HCEC 1CT (cell line): ENCODE measurements at regions not wholly inside any gene's neighbourhood (a gene's known extent, or its start where the extent isn't known, plus 50 kb on each side); places are given as distances from the start of the nearest gene placed in this dataset.

Source experiments
- DNase-seq: peaks from one replicate; pipeline ENCODE4 v3.0.0-alpha.2; 2017

DNA sequence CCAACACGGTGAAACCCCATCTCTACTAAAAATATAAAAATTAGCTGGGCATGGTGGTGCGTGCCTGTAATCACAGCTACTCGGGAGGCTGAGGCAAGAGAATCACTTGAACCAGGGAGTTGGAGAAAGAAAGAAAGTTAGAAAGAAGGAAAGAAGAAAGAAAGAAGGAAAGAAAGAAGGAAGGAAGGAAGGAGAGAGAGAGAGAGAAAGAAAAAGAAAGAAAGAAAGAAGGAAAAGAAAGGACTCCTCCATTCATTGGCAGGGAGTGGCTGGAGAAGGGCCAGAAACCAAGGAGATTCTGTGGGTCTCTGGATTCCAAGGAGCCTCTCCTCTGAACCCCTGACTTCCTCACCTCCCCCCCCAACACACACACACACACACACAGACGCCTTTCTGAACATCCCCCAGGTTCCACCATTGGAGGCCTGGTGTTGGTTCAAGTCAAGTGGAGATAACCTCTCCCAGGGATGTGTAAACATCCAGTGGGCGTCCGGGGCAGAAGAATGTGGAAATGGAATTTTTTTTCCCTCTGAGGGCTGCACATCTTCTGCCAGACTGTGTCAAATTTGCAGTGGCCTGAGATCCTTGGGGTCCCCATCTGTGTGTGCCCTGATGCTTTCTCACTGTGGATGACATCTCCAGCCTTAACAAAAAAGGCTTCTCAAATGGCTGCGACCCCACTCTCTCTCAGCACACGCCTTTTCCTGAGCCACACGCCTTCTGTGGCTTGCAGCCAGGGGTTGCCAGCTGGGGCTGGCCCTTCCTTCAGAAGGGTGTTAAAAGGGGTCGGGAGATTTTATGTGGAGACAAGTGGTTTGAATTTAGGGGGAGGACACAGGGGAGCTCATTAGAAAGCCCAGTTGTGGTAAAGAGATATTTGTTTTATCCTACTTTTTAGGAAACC is 109.3 kb upstream of the HAND1 start:
- DNase-seq = no peak

DNA sequence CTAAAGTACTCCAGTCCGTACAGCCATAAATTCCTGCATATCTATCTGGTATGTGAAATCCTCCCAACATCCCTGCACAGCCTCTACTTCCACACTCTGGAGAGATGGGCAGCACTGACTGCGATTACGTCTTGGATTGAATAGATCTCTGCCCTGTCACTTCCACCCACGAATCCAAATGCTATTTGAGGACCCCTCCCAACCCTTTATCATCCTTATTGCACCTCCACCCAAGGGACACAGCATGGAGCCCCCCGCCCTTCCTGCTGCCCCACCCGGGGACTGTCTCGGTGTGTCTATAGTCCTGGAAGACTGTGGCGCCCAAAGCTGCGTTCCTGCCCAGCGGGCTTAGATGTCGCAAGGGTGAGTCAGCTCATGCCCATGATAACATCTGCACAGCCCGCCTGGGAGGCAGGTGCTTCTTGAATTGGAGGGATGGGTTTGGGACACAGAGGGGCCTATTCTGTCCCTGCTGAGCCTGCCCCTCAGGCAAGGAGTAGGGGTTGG is 105.7 kb upstream of the HAND1 start:
- DNase-seq = no peak

DNA sequence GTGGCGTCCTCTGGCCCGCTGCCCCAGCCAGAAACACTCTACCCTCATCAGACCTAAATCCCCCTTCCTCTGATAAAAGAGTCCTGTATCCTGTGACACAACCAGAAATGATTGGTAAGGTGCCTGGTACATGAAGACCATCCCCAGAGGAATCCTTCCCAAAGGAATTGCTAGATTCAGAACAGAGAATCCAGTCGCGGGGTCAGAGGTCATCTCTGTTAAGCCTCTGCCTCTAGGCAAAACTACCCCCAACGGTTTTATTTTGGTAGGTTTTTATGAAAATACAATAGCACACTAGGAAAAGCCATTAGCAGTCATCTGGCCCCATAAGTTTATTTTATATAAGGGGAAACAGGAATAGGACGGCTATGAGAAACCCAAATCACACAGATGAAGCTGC is 102.4 kb upstream of the HAND1 start:
- DNase-seq = no peak

- no peak for DNase-seq
Observed at GRCh38 chr5:154577416-154577815, 99.4 kb upstream of the HAND1 start.

GRCh38 chr5:154576429-154576806 is 98.4 kb upstream of the HAND1 start:
- DNase-seq = no peak

DNA sequence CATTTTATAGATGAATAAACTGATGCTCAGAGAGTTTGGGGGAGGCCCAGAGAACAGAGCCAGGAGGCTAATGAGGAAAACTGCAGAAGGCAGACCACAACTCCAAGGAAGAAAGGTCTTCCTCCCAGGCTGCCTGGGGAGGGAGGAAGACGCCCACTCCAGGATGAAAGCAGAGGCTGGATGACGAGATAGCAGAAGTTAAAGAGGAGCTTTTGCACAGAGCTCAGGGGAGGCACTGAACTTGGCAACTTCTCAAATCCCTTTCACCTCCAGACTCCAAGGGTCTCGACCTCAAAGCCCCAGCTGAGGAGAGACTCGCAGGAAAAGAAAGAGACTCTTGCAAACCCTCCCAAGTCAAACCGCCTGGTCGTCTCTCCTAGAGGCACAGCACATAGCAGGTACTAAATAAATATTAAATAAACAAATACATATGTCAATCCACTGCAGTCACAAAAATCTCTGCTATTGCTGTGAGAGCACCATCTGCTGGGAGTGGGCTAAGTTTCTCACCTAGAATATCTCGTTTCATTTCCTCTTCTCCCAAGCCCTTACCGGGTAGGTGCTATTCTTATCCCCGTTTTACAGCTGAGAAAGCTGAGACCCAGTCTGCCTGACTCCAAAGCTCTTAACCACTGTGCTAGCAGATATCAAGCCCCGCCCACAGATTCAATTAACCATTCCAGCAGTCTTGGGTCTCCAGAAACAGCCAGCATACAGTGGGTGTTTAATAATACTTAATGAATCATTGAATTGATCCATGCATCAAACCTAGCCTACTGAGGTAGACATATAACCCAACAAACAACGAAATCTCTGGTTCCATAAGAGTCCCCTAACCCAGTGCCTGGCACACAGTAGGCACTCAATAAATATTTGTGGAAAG is 97.8 kb upstream of the HAND1 start:
- DNase-seq = no peak

GRCh38 chr5:154573011-154573410 is 95.0 kb upstream of the HAND1 start:
- no peak for DNase-seq

DNA sequence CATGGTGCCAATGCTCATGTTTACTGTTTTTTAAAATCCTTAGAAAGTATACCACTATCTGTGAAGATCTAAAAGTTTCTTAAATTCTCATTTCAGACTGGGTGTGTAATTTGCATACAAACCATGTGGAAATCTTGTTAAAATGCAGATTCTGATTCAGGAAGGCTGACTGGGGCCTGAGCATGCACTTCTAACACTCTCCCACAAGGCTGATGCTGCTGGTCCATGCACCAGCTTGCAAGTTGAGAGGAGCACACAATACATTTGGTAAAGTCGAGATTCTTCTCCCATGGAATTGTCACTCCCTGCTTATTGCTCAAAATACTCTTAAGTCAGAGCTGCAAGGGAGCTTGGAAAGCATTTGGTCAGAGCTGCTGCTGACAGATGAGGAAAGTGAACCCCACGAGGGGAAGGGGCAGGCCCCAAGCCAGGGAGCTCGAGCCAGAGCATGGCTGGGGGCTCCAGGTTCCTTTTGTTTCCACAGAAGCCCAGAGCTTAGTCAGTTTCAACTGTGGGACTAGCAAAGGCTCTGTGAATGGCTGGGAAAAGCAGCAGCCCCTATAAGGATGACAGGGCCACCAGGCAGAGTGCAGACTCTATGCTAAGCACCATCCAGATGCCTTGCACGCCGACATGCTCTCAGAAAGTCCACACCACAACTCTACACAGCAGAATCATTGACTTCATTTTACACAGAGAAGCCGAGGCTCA is 93.5 kb upstream of the HAND1 start:
- DNase-seq = no peak

DNA sequence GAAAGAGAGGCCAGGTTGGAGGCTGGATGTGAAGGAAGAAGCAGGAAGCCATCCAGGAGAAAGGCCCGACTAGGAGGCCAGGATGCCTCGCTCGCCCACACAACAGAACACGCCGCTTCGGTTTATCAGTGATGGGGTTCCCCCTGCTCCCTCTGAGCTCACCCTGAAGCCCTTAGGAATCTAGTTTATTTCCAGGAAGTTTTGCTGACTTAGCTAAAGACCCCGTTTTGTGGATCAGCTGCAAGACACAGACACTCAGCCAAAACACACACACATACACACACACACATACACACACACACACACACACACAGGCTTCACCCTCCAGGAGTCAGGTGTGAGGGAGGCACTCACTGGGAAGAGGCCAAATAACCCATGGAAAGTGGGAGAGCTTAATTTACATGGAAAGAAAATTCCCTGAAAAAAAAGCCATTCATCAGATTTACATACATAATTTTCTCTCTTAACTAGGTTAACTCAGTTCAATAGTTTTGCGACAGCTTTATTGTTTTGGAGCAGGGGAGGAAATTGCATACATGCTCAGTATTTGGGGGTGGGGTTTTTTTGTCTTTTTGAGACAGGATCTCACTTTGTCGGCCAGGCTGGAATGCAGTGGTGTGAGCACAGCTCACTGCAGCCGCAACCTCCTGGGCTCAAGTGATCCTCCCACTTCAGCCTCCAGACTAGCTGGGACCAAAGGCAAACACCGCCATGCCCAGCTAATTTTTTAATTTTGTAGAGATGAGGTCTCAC is 92.7 kb upstream of the HAND1 start:
- DNase-seq = no peak

DNA sequence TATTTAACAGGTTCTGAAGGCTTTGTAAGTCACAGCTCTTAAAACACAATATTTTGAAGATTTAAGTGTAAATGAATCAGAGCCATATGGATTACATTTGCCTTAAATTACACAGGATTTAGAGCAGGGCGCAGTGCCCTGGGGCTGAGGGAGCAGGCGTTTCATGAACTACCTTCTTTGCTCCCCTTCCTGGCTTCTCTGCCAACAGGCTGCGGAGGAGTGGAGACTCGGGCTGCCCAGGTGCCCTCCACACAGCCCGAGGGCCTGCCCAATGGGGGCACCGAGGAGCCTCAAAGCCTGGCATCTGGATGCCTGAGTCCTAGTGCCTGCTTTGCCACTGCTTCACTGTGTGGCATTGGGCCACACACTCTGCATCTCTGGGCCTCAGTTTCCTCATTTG is 90.6 kb upstream of the HAND1 start:
- no peak for DNase-seq

GRCh38 chr5:154567155-154567554 is 89.1 kb upstream of the HAND1 start:
- DNase-seq = no peak

DNA sequence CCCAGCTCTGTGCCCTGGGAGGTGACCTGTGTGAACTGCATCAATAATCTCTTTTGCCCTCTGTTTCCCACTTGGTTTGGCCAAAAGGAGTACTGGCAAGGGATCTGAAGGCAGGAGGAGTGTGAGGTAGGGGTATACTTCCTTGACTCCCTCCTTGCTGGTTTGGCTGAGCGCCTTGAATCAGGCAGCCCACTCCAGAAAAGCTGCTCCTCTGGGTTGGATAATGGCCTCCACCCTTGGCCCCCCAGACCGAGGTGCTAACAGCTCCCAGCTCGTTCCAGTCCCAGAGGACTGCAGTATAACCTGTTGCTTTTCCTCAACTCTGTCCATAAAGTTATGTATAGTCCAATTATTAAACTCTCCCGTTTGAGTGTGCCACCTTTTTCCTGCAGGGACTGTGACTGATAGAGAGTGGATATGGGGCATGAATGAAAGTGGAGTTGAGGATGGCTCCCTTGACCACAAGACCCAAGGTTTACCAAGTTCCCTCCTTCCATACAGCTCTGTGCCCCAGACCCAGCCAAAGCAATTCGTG is 88.2 kb upstream of the HAND1 start:
- no peak for DNase-seq

- DNase-seq = no peak
Observed at GRCh38 chr5:154565123-154565522, 87.1 kb upstream of the HAND1 start.

- DNase-seq = no peak
Observed at GRCh38 chr5:154562244-154562880, 84.3 kb upstream of the HAND1 start.

GRCh38 chr5:154559398-154560276 is 81.6 kb upstream of the HAND1 start:
- no peak for DNase-seq

- DNase-seq = no peak
Observed at GRCh38 chr5:154557548-154557947, 79.5 kb upstream of the HAND1 start.

DNA sequence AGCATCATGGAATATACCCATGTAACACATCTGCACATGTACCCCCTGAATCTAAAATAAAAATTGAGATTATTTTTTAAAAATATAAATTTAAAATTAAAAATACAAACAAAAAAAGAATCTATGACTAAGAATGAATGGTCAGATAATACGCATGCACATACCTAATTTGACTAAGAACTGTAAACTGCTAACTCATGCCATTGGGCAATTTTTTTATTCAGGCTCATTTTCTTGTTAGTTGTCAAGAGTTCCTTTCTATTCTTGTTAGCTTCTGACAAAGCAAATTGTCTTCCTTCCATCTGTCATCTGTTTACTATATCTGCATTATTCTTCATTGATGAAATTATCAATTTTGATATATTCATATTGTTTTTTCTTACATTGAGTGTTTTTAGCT is 69.5 kb upstream of the HAND1 start:
- peak; percentile 17 for DNase-seq

- DNase-seq = no peak
Observed at GRCh38 chr5:154546719-154547118, 68.7 kb upstream of the HAND1 start.

- no peak for DNase-seq
Observed at GRCh38 chr5:154544646-154545045, 66.6 kb upstream of the HAND1 start.

- DNase-seq = peak; percentile 6
Observed at GRCh38 chr5:154543380-154543779, 65.4 kb upstream of the HAND1 start.

- no peak for DNase-seq
Observed at GRCh38 chr5:154542581-154542980, 64.6 kb upstream of the HAND1 start.
